ENCODE measurements at regions not wholly inside any gene's neighbourhood (a gene's known extent, or its start where the extent isn't known, plus 50 kb on each side); places are given as distances from the start of the nearest gene placed in this dataset.

- H3K36me3 Mint-ChIP-seq (ENCODE audit: low read depth): no peaks in the 10 kb centered on the region
- TF ChIP-seq CTCF (conservative IDR thresholded peaks at IDR 0.05): no peak
- no peak for DNase-seq
- no peaks in the 10 kb centered on the region for H3K27me3 Mint-ChIP-seq (ENCODE audit: insufficient read depth)
- Histone ChIP-seq H3K9me3 (ENCODE audit: control insufficient read depth, low read length) (no peaks in the 10 kb centered on the region), H3K4me1 (ENCODE audit: control insufficient read depth, insufficient read depth, low read length) (no peaks in the 10 kb centered on the region), H3K27me3 (ENCODE audit: control insufficient read depth, insufficient read depth, low read length, poor library complexity, severe bottlenecking) (no peaks in the 10 kb centered on the region), H3K4me3 (ENCODE audit: low read length) (no peak overlapping the region), H3K9ac (ENCODE audit: extremely low read depth, low read length, poor library complexity, severe bottlenecking) (no peak overlapping the region), H3K36me3 (ENCODE audit: control insufficient read depth, insufficient read depth, low read length) (no peaks in the 10 kb centered on the region), H3K27ac (ENCODE audit: low read depth, low read length) (no peak overlapping the region)
- no peak overlapping the region for H3K27ac Mint-ChIP-seq
- no peak overlapping the region for H3K4me3 Mint-ChIP-seq
- H3K9me3 Mint-ChIP-seq: no peaks in the 10 kb centered on the region
- 94 to 100% methylated on average over 11 to 25 of the region's 25 CpGs for WGBS, 2 experiments (ENCODE audit: insufficient coverage in 1 of 2, insufficient read length in 1 of 2)
- no peaks in the 10 kb centered on the region for H3K4me1 Mint-ChIP-seq
These were observed 61.6 kb upstream of the PPARA start for GRCh38 chr22:46088541-46089311.

- Histone ChIP-seq H3K27ac (ENCODE audit: low read depth, low read length) (no peak overlapping the region), H3K9ac (ENCODE audit: extremely low read depth, low read length, poor library complexity, severe bottlenecking) (no peak overlapping the region), H3K4me1 (ENCODE audit: control insufficient read depth, insufficient read depth, low read length) (no peaks in the 10 kb centered on the region), H3K36me3 (ENCODE audit: control insufficient read depth, insufficient read depth, low read length) (no peaks in the 10 kb centered on the region), H3K4me3 (ENCODE audit: low read length) (no peak overlapping the region), H3K27me3 (ENCODE audit: control insufficient read depth, insufficient read depth, low read length, poor library complexity, severe bottlenecking) (no peaks in the 10 kb centered on the region), H3K9me3 (ENCODE audit: control insufficient read depth, low read length) (no peaks in the 10 kb centered on the region)
- H3K4me1 Mint-ChIP-seq: no peaks in the 10 kb centered on the region
- WGBS, 2 experiments (ENCODE audit: insufficient coverage in 1 of 2, insufficient read length in 1 of 2): 95 to 97% methylated on average over 9 to 24 of the region's 24 CpGs
- no peak overlapping the region for H3K27ac Mint-ChIP-seq
- no peaks in the 10 kb centered on the region for H3K27me3 Mint-ChIP-seq (ENCODE audit: insufficient read depth)
- no peak for DNase-seq
- no peaks in the 10 kb centered on the region for H3K36me3 Mint-ChIP-seq (ENCODE audit: low read depth)
- no peak for TF ChIP-seq CTCF (conservative IDR thresholded peaks at IDR 0.05)
- no peaks in the 10 kb centered on the region for H3K9me3 Mint-ChIP-seq
- H3K4me3 Mint-ChIP-seq: no peak overlapping the region
These were observed 60.8 kb upstream of the PPARA start for GRCh38 chr22:46089426-46090035.

- Mint-ChIP-seq H3K27me3 (ENCODE audit: insufficient read depth) (no peaks in the 10 kb centered on the region), H3K4me1 (no peaks in the 10 kb centered on the region), H3K4me3 (no peak overlapping the region), H3K9me3 (no peaks in the 10 kb centered on the region), H3K36me3 (ENCODE audit: low read depth) (no peaks in the 10 kb centered on the region), H3K27ac (no peak overlapping the region)
- Histone ChIP-seq H3K9me3 (ENCODE audit: control insufficient read depth, low read length) (no peaks in the 10 kb centered on the region), H3K27me3 (ENCODE audit: control insufficient read depth, insufficient read depth, low read length, poor library complexity, severe bottlenecking) (no peaks in the 10 kb centered on the region), H3K36me3 (ENCODE audit: control insufficient read depth, insufficient read depth, low read length) (no peaks in the 10 kb centered on the region), H3K27ac (ENCODE audit: low read depth, low read length) (no peak overlapping the region), H3K4me3 (ENCODE audit: low read length) (no peak overlapping the region), H3K9ac (ENCODE audit: extremely low read depth, low read length, poor library complexity, severe bottlenecking) (no peak overlapping the region), H3K4me1 (ENCODE audit: control insufficient read depth, insufficient read depth, low read length) (no peaks in the 10 kb centered on the region)
- DNase-seq: no peak
- no peak for TF ChIP-seq CTCF (conservative IDR thresholded peaks at IDR 0.05)
- 95 to 97% methylated on average over 12 to 22 of the region's 22 CpGs for WGBS, 2 experiments (ENCODE audit: insufficient coverage in 1 of 2, insufficient read length in 1 of 2)
These were observed 60.2 kb upstream of the PPARA start for GRCh38 chr22:46090036-46090591.

Data from endodermal cell (in vitro differentiated cells).